Loucy (cell line): ENCODE measurements at regions not wholly inside any gene's neighbourhood (a gene's known extent, or its start where the extent isn't known, plus 50 kb on each side); places are given as distances from the start of the nearest gene placed in this dataset.

Experiments used
- H2AFZ ChIP-seq: fragments of 200-600 bp; sonication (generic); 2 replicates; pipeline ENCODE4 v1.6.0; 2016; ENCODE audit warnings: antibody characterized with exemption, mild to moderate bottlenecking, low read length, moderate library complexity
- H3F3A ChIP-seq: fragments of 200-600 bp; 2 replicates; pipeline ENCODE4 v1.6.0; 2016; ENCODE audit warnings: antibody characterized with exemption, low read depth, mild to moderate bottlenecking
- H3K27me3 ChIP-seq: fragments of 200-600 bp; sonication (generic); 2 replicates; pipeline ENCODE4 v1.6.1; 2014; ENCODE audit warnings: low read length, mild to moderate bottlenecking; ENCODE audit not compliant: insufficient read depth, poor library complexity, severe bottlenecking
- H3K36me3 ChIP-seq: fragments of 200-600 bp; sonication (generic); 2 replicates; pipeline ENCODE4 v1.6.1; 2016; ENCODE audit warnings: low read length; ENCODE audit not compliant: insufficient read depth
- H3K4me1 ChIP-seq: fragments of 200-600 bp; sonication (generic); 2 replicates; pipeline ENCODE4 v1.5.1; 2014; ENCODE audit warnings: low read length, mild to moderate bottlenecking; ENCODE audit not compliant: insufficient read depth, poor library complexity, severe bottlenecking
- H3K4me2 ChIP-seq: fragments of 200-600 bp; sonication (generic); 2 replicates; pipeline ENCODE4 v1.6.0; 2014; ENCODE audit warnings: antibody characterized with exemption, low read length, low read depth, mild to moderate bottlenecking; ENCODE audit not compliant: poor library complexity, severe bottlenecking
- H3K4me3 ChIP-seq: fragments of 200-600 bp; sonication (generic); 2 replicates; pipeline ENCODE4 v1.5.1; 2014; ENCODE audit warnings: low read length, mild to moderate bottlenecking, mixed read lengths; ENCODE audit not compliant: poor library complexity, severe bottlenecking
- H3K79me2 ChIP-seq: fragments of 200-600 bp; sonication (generic); 2 replicates; pipeline ENCODE4 v1.6.1; 2014; ENCODE audit warnings: low read length; ENCODE audit not compliant: insufficient read depth
- H3K9ac ChIP-seq: fragments of 200-600 bp; sonication (generic); 2 replicates; pipeline ENCODE4 v1.6.0; 2014; ENCODE audit warnings: mild to moderate bottlenecking, low read depth, low read length, moderate library complexity; ENCODE audit not compliant: poor library complexity, severe bottlenecking
- H3K9me2 ChIP-seq: fragments of 200-600 bp; sonication (generic); replicated peaks from 2 replicates; pipeline ENCODE4 v1.6.1; 2016; ENCODE audit warnings: low read depth, low read length, mixed read lengths
- H3K9me3 ChIP-seq: fragments of 200-600 bp; sonication (generic); 2 replicates; pipeline ENCODE4 v1.6.1; 2014; ENCODE audit warnings: mild to moderate bottlenecking, antibody characterized with exemption, low read length, low read depth; ENCODE audit not compliant: insufficient read depth
- H4K20me1 ChIP-seq: fragments of 200-600 bp; sonication (generic); 2 replicates; pipeline ENCODE4 v1.6.0; 2014; ENCODE audit warnings: antibody characterized with exemption, low read length, mild to moderate bottlenecking; ENCODE audit not compliant: insufficient read depth, poor library complexity, severe bottlenecking
- EZH2phosphoT487 ChIP-seq: fragments of 200-600 bp; IDR thresholded peaks from 2 replicates; pipeline ENCODE4 v1.6.1; 2018; ENCODE audit warnings: antibody characterized with exemption, mild to moderate bottlenecking, moderate library complexity, borderline replicate concordance
- TF ChIP-seq, protein P1 (sequence below): fragments of 200-600 bp; sonication (generic); conservative IDR thresholded peaks from 2 replicates; pipeline ENCODE4 v1.5.1; 2014; ENCODE audit warnings: mild to moderate bottlenecking, antibody characterized with exemption, low read length

DNA sequence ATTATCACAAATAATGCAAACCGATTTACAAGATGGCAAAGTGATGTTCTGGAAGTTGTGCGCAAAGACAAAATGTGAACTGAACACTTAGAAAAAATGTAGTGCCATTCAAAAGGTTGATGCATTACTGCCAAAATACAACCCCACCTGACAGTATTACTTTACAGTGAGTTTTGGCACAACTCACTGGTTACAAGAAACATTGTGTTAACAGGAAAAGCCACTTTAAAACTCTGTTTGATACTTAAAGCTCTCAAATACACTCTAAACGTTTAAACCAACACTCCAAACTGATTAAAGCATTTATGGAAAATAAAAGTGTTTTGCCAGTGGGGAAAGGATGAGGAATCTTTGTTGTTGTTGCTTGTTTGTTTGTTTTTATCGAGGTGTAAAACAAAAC is 173.4 kb upstream of the SATB2 start:
- TF ChIP-seq EZH2phosphoT487 = no peak
- TF ChIP-seq, protein P1, sequence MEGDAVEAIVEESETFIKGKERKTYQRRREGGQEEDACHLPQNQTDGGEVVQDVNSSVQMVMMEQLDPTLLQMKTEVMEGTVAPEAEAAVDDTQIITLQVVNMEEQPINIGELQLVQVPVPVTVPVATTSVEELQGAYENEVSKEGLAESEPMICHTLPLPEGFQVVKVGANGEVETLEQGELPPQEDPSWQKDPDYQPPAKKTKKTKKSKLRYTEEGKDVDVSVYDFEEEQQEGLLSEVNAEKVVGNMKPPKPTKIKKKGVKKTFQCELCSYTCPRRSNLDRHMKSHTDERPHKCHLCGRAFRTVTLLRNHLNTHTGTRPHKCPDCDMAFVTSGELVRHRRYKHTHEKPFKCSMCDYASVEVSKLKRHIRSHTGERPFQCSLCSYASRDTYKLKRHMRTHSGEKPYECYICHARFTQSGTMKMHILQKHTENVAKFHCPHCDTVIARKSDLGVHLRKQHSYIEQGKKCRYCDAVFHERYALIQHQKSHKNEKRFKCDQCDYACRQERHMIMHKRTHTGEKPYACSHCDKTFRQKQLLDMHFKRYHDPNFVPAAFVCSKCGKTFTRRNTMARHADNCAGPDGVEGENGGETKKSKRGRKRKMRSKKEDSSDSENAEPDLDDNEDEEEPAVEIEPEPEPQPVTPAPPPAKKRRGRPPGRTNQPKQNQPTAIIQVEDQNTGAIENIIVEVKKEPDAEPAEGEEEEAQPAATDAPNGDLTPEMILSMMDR = no peak
- Histone ChIP-seq H4K20me1 (no peaks in the 10 kb centered on the region), H3F3A (no peaks in the 10 kb centered on the region), H3K4me2 (no peak overlapping the region), H3K4me1 (no peaks in the 10 kb centered on the region), H3K79me2 (no peaks in the 10 kb centered on the region), H3K27me3 (no peaks in the 10 kb centered on the region), H3K9ac (no peak overlapping the region), H3K9me3 (no peaks in the 10 kb centered on the region), H2AFZ (no peak overlapping the region), H3K9me2 (no peaks in the 10 kb centered on the region), H3K4me3 (no peak overlapping the region), H3K36me3 (no peaks in the 10 kb centered on the region)

DNA sequence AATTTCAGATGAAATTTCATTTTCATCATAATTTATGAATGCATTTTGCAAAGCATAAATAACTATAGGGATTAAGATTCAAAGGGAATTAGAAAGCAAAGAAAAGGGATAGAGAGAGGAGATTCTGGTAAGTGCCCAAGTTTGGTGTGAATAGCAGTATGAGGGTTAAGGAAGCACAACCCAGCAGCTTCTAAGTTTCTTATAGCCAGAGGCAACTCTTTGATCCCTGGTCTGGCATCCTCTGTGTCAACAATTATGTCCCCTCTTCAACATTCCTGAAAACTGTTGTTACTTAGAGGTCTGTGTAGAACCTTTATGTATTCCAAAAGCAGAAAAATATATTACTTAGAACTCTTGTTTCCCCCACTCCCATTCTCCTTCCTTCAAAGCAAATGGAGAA is 171.6 kb upstream of the SATB2 start:
- no peak overlapping the region for H2AFZ ChIP-seq
- no peaks in the 10 kb centered on the region for H3K79me2 ChIP-seq
- H3K4me3 ChIP-seq = no peak overlapping the region
- no peaks in the 10 kb centered on the region for H3K36me3 ChIP-seq
- TF ChIP-seq EZH2phosphoT487 = no peak
- TF ChIP-seq, protein P1 = no peak
- no peaks in the 10 kb centered on the region for H3K9me3 ChIP-seq
- no peak overlapping the region for H3K9ac ChIP-seq
- H3K4me2 ChIP-seq = no peak overlapping the region
- no peaks in the 10 kb centered on the region for H3K9me2 ChIP-seq
- H4K20me1 ChIP-seq = no peaks in the 10 kb centered on the region
- no peaks in the 10 kb centered on the region for H3F3A ChIP-seq
- no peaks in the 10 kb centered on the region for H3K27me3 ChIP-seq
- no peaks in the 10 kb centered on the region for H3K4me1 ChIP-seq

DNA sequence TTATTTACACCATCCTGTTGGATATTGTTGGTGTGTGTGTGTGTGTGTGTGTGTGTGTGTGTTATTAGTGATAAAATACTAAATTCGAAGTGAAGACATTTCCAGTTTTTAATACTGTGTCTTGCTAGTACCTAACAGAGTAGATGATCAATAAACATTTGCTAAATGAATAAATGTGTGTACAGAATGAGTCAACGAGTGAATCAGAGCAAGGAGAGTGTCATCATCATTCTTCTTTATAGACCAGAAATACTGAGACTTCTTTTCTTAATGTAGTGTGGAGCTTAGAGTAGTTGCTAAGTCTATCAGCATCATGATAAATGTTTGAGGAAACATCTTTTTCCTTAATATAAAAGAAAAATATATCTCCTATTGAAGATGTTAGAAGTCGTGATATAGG is 169.7 kb upstream of the SATB2 start:
- H3K4me3 ChIP-seq = no peak overlapping the region
- no peaks in the 10 kb centered on the region for H3K36me3 ChIP-seq
- H2AFZ ChIP-seq = no peak overlapping the region
- no peak for TF ChIP-seq EZH2phosphoT487
- TF ChIP-seq, protein P1 = no peak
- no peaks in the 10 kb centered on the region for H4K20me1 ChIP-seq
- no peak overlapping the region for H3K9ac ChIP-seq
- no peaks in the 10 kb centered on the region for H3K27me3 ChIP-seq
- H3F3A ChIP-seq = no peaks in the 10 kb centered on the region
- no peaks in the 10 kb centered on the region for H3K9me3 ChIP-seq
- H3K4me1 ChIP-seq = no peaks in the 10 kb centered on the region
- H3K9me2 ChIP-seq = no peaks in the 10 kb centered on the region
- H3K79me2 ChIP-seq = no peaks in the 10 kb centered on the region
- H3K4me2 ChIP-seq = no peak overlapping the region
